K562 (cell line): ENCODE measurements at regions not wholly inside any gene's neighbourhood (a gene's known extent, or its start where the extent isn't known, plus 50 kb on each side); places are given as distances from the start of the nearest gene placed in this dataset.

Experiments
- IRF9 ChIP-seq: fragments of 450-650 bp; IDR thresholded peaks from 2 replicates; pipeline ENCODE4 v1.6.1; 2016; ENCODE audit warnings: missing biosample characterization, missing genetic modification characterization
- TCF7 ChIP-seq: sonication (generic); IDR thresholded peaks from 2 replicates; pipeline ENCODE4 v1.6.1; 2016; ENCODE audit warnings: antibody characterized with exemption, borderline replicate concordance
- ZBTB2 ChIP-seq: fragments of 450-650 bp; IDR thresholded peaks from 2 replicates; pipeline ENCODE4 v1.6.1; 2016; ENCODE audit warnings: antibody characterized with exemption

DNA sequence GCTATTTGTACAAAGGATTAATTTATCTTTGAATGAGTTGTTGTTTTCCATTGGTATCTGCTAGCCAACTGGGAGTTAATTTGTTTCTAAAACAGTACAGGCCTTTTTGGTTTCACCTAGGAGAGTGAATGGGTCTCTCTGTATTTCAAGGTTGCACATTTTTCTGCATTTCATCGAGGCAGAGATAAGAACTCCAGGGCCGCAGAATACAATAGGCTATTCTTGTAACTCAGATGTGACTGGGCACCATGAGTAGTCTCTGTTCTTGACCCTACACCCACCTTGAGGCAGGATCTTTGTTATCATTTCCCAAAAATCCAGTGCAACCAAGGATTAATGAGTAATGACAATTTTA lies 51.7 kb upstream of the OR9Q1 start (continued):
- TF ChIP-seq ZBTB2, result no peak
- no peak for TF ChIP-seq IRF9 (tag)
- TF ChIP-seq TCF7, result no peak
